SJSA1 (cell line): ENCODE measurements at regions not wholly inside any gene's neighbourhood (a gene's known extent, or its start where the extent isn't known, plus 50 kb on each side); places are given as distances from the start of the nearest gene placed in this dataset.
"Not testable (repeated sequence)": the region's sequence is repeated elsewhere in the genome, so short reads cannot be mapped to it uniquely, and the experiment has no call there.

Source experiments
- DNase-seq, 2 experiments: peaks; one replicate each; pipeline ENCODE4 v3.0.0-alpha.2; 2015 to 2020; ENCODE audit warnings: low spot score in 2 of 2, low read depth in 1 of 2
- H3K27ac ChIP-seq: fragments of 250-450 bp; sonication (Bioruptor Pico); 2 replicates; pipeline ENCODE4 v1.5.1; 2020; ENCODE audit warnings: mild to moderate bottlenecking, moderate library complexity
- H3K27me3 ChIP-seq: fragments of 250-450 bp; sonication (Bioruptor Pico); replicated peaks from 2 replicates; pipeline ENCODE4 v1.5.1; 2020; ENCODE audit warnings: mild to moderate bottlenecking, moderate library complexity
- H3K36me3 ChIP-seq: fragments of 250-450 bp; sonication (Bioruptor Pico); 2 replicates; pipeline ENCODE4 v1.5.1; 2020; ENCODE audit warnings: mild to moderate bottlenecking
- H3K4me1 ChIP-seq: fragments of 250-450 bp; sonication (Bioruptor Pico); replicated peaks from 2 replicates; pipeline ENCODE4 v1.6.1; 2021; ENCODE audit warnings: mild to moderate bottlenecking
- H3K4me3 ChIP-seq: fragments of 250-450 bp; sonication (Bioruptor Pico); 2 replicates; pipeline ENCODE4 v1.5.1; 2020; ENCODE audit warnings: mild to moderate bottlenecking
- H3K9me3 ChIP-seq: fragments of 250-450 bp; sonication (Bioruptor Pico); replicated peaks from 2 replicates; pipeline ENCODE4 v1.5.1; 2020; ENCODE audit warnings: mild to moderate bottlenecking

GRCh38 chr21:35507181-35507759 is 458.2 kb upstream of the RUNX1 start:
- DNase-seq, result no peak
- Histone ChIP-seq H3K4me3 (no peak overlapping the region), H3K9me3 (no peaks in the 10 kb centered on the region), H3K4me1 (peaks cover 28% of the 10 kb centered on the region), H3K36me3 (no peaks in the 10 kb centered on the region), H3K27me3 (no peaks in the 10 kb centered on the region), H3K27ac (no peak overlapping the region)

- H3K27ac ChIP-seq, result no peak overlapping the region
- no peak overlapping the region for H3K4me3 ChIP-seq
- no peak for DNase-seq
- no peaks in the 10 kb centered on the region for H3K36me3 ChIP-seq
- no peaks in the 10 kb centered on the region for H3K9me3 ChIP-seq
- no peaks in the 10 kb centered on the region for H3K27me3 ChIP-seq
- peaks cover 23% of the 10 kb centered on the region for H3K4me1 ChIP-seq
These were observed 457.7 kb upstream of the RUNX1 start for GRCh38 chr21:35506771-35507170.

DNA sequence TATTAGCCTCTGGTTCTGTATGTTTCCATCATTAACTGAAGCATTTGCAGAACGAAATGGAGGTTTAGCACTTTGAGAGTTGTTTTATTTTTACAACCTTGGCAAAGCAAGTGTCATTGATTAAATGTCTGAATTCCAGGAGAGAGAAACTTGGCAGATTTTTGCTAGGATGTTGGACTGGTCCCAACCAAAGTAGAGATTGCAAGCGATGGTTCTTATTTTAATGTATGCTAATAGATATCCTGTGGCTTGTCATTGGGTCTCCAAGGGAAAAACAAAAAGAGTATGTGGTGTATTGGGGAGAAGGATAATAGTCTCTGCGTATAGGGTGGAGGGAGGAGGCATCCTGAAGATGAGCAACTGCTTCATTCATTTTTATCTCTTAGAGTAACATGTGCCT is 457.2 kb upstream of the RUNX1 start:
- H3K4me1 ChIP-seq, result peaks cover 19% of the 10 kb centered on the region
- no peaks in the 10 kb centered on the region for H3K36me3 ChIP-seq
- no peaks in the 10 kb centered on the region for H3K27me3 ChIP-seq
- H3K9me3 ChIP-seq, result no peaks in the 10 kb centered on the region
- no peak for DNase-seq
- H3K27ac ChIP-seq, result no peak overlapping the region
- no peak overlapping the region for H3K4me3 ChIP-seq

- no peak overlapping the region for H3K4me3 ChIP-seq
- H3K4me1 ChIP-seq, result 0 out of 2 replicates have a peak, but pooled peaks cover 8% of the 10 kb centered on the region
- no peaks in the 10 kb centered on the region for H3K36me3 ChIP-seq
- H3K9me3 ChIP-seq, result no peaks in the 10 kb centered on the region
- DNase-seq, result no peak
- H3K27ac ChIP-seq, result no peak overlapping the region
- H3K27me3 ChIP-seq, result no peaks in the 10 kb centered on the region
These were observed 455.9 kb upstream of the RUNX1 start for GRCh38 chr21:35504951-35505466.

- H3K4me3 ChIP-seq, result no peak overlapping the region
- no peaks in the 10 kb centered on the region for H3K36me3 ChIP-seq
- H3K27me3 ChIP-seq, result no peaks in the 10 kb centered on the region
- H3K9me3 ChIP-seq, result no peaks in the 10 kb centered on the region
- 0 out of 2 replicates have a peak, but pooled peaks cover 8% of the 10 kb centered on the region for H3K4me1 ChIP-seq
- DNase-seq, result no peak
- no peak overlapping the region for H3K27ac ChIP-seq
These were observed 455.2 kb upstream of the RUNX1 start for GRCh38 chr21:35504277-35504676.

GRCh38 chr21:35503671-35504070 is 454.6 kb upstream of the RUNX1 start:
- no peak overlapping the region for H3K27ac ChIP-seq
- 0 out of 2 replicates have a peak, but pooled peaks cover 5% of the 10 kb centered on the region for H3K4me1 ChIP-seq
- no peak overlapping the region for H3K4me3 ChIP-seq
- no peaks in the 10 kb centered on the region for H3K9me3 ChIP-seq
- DNase-seq, result no peak
- H3K36me3 ChIP-seq, result no peaks in the 10 kb centered on the region
- H3K27me3 ChIP-seq, result no peaks in the 10 kb centered on the region

DNA sequence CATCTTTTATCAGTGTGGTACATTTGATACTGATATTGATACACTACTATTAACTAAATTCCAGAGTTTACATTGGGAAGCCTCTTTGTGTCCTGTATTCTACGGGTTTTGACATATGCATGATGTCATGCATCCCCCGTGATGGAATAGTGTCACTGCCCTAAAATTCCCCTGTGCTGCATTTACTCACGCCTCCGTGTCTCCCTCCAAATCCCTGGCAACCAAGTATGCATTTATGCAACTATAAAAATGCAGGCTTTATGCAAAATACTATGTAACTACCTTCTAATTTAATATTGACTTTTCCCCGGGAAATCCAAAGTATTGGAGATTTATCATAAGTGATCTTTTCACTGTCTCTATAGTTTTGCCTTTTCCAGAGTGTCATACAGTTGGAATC is 453.7 kb upstream of the RUNX1 start:
- Histone ChIP-seq H3K4me3 (no peak overlapping the region), H3K36me3 (no peaks in the 10 kb centered on the region), H3K27me3 (no peaks in the 10 kb centered on the region), H3K9me3 (no peaks in the 10 kb centered on the region), H3K27ac (no peak overlapping the region), H3K4me1 (no peaks in the 10 kb centered on the region)
- no peak for DNase-seq

DNA sequence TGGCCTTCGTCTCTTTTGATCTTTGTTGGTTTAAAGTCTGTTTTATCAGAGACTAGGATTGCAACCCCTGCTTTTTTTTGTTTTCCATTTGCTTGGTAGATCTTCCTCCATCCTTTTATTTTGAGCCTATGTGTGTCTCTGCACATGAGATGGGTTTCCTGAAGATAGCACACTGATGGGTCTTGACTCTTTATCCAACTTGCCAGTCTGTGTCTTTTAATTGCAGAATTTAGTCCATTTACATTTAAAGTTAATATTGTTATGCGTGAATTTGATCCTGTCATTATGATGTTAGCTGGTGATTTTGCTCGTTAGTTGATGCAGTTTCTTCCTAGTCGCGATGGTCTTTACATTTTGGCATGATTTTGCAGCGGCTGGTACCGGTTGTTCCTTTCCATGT is 448.4 kb upstream of the RUNX1 start:
- not testable (repeated sequence) for H3K4me3 ChIP-seq, H3K9me3 ChIP-seq, DNase-seq, H3K27ac ChIP-seq, H3K27me3 ChIP-seq, H3K36me3 ChIP-seq, H3K4me1 ChIP-seq

DNA sequence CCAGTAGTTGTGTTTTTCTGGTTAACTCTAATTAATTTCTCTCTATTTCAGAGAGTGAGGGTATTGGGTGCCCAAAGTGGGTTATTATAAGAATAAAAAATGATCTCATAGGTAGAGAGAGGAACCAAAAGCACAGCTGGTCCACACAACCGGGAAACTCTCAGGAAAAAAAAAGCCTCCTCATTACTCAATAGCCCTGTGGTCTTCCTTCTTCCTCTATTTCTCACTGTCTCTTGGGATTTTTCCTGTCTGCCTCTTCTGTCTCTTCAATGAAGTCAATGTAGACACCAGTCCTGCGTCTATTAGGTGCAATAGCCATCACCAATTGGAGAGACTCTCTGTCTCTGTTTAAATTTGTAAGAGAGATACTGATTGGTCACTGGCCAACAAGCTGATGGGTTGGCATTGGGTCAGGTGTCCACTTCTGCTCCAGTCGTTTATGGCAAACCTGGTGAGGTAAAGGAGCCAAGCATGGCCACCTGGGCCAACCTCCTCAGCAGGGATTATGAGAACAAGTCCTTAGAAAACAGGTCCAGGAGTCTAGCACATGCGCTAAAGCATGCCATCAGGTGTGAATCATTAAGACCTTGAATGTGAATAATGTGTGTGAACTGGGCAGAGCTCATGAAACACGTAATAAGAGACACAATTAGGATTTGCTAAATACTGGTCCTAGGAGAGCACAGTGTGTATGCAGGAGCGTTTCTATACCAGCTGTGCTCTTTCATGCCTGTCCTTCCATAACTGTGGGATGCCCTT is 443.0 kb upstream of the RUNX1 start:
- Histone ChIP-seq H3K4me3 (no peak overlapping the region), H3K27me3 (no peaks in the 10 kb centered on the region), H3K36me3 (no peaks in the 10 kb centered on the region), H3K9me3 (no peaks in the 10 kb centered on the region), H3K4me1 (no peaks in the 10 kb centered on the region; the same call in 1 of the 2 replicates), H3K27ac (no peak overlapping the region)
- DNase-seq, result no peak

DNA sequence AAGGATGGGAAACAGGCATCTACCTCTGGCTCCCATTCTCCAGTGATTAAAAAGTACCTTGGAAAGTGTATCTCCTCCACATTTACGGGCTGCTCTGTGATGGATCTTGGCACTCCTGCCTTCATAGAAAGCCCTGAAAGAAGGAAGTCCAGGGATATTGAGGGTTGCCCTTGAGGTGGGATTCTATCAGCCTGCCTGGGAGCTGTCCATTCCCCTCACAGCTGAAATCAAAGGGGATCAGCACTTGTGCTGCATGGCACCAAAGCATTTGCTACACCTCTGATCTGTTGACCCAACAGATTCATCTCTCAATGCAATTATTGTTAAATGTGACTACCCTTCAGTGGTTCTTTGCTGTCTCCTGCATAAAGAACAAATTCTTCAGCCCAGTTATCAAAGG is 442.0 kb upstream of the RUNX1 start:
- Histone ChIP-seq H3K4me3 (no peak overlapping the region), H3K9me3 (no peaks in the 10 kb centered on the region), H3K27me3 (no peaks in the 10 kb centered on the region), H3K27ac (no peak overlapping the region), H3K36me3 (no peaks in the 10 kb centered on the region), H3K4me1 (no peaks in the 10 kb centered on the region; the same call in 1 of the 2 replicates)
- no peak for DNase-seq

DNA sequence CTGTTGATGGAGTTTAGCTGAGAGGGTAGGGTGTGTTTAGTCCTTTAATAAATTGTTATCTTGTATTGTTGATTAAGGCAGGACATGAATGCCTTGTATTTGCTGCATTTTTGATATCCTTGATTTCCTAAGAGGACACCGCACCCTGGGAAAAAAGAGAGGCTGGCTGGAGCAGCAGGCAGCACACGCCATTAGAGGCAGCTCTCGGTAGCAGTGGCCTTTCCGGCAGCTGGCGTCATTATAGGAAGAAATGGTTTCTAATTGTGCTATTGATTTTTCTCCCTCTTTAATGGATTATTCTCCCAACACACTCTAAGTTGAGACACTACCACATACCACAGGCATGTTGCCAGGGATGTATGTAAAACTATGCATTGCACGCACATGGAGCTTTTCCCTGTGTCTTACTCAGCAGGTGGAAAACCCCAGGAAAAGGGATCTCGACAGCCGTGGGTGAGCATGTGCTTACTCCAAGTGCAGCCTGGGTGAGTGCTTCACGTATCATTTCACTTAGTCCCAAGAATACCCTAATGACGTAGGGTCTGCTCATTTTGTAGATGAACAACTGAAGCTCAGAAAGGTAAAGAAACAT is 440.4 kb upstream of the RUNX1 start:
- Histone ChIP-seq H3K4me3 (no peak overlapping the region), H3K4me1 (no peaks in the 10 kb centered on the region; the same call in 1 of the 2 replicates), H3K36me3 (no peaks in the 10 kb centered on the region), H3K9me3 (no peaks in the 10 kb centered on the region), H3K27me3 (no peaks in the 10 kb centered on the region), H3K27ac (no peak overlapping the region)
- no peak for DNase-seq

DNA sequence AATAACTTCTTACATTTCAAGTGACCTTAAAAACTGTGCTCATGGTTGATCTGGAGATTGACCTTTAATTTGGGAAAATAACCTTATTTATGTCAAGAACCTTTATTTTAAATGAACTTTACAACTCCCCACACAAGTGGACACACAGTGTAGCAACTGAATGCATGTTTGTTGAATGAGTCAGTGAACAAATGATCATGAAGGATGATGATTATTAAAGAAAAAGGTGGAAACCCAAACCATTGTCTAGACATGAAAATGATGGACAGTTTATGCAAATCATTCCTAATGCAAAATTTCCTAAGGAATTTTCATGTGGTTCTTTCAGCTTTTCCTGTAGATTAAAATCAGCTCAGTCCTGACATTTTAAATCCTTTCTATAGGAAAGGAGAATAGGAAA is 439.8 kb upstream of the RUNX1 start:
- Histone ChIP-seq H3K27ac (no peak overlapping the region), H3K27me3 (no peaks in the 10 kb centered on the region), H3K36me3 (no peaks in the 10 kb centered on the region), H3K9me3 (no peaks in the 10 kb centered on the region), H3K4me3 (no peak overlapping the region), H3K4me1 (no peaks in the 10 kb centered on the region; the same call in 1 of the 2 replicates)
- no peak for DNase-seq

GRCh38 chr21:35485364-35485763 is 436.3 kb upstream of the RUNX1 start:
- Histone ChIP-seq H3K4me3 (no peak overlapping the region), H3K36me3 (no peaks in the 10 kb centered on the region), H3K4me1 (peaks cover 4% of the 10 kb centered on the region; the same call in 1 of the 2 replicates), H3K27ac (no peak overlapping the region), H3K27me3 (no peaks in the 10 kb centered on the region), H3K9me3 (no peaks in the 10 kb centered on the region)
- DNase-seq, result no peak

DNA sequence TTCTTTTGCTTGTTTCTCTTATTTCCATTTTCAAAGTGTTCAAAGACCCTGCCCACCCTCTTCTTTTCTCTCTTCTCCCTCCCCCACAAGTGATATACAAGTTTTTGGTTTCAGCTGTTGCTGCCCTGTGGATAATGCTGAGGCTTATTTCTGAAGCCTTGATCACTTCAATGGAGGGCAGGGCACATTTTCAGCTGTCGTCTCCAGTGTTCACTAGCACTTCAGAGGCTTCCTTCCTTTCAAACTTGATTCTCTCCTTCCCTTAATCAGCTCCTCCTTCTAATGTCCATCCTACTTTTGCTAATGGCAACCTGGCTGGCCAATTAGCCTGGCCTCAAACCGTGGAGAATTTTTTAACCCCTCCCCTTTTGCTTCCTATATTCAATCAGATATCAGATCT is 435.7 kb upstream of the RUNX1 start:
- Histone ChIP-seq H3K4me1 (peaks cover 4% of the 10 kb centered on the region; the same call in 1 of the 2 replicates), H3K27ac (no peak overlapping the region), H3K9me3 (no peaks in the 10 kb centered on the region), H3K27me3 (no peaks in the 10 kb centered on the region), H3K36me3 (no peaks in the 10 kb centered on the region), H3K4me3 (no peak overlapping the region)
- no peak for DNase-seq
